ENCODE measurements at regions not wholly inside any gene's neighbourhood (a gene's known extent, or its start where the extent isn't known, plus 50 kb on each side); places are given as distances from the start of the nearest gene placed in this dataset.

DNA sequence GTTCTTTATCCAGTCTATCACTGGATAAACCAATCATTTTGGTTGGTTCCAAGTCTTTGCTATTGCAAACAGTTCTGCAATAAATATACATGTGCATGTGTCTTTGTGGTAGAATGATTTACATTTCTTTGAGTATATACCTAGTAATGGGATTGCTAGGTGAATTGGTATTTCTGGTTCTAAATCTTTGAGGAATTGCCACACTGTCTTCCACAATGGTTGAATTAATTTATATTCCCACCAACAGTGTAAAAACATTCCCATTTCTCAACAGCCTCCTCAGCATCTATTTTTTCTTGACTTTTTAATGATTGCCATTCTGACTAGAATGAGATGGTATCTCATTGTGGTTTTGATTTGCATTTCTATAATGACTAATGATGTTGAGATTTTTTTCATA, 791.7 kb upstream of the AGA start:
- ATAC-seq (no peak), DNase-seq (no peak)
- Histone ChIP-seq H3K27ac (ENCODE audit: low read length) (no peak overlapping the region), H3K27me3 (ENCODE audit: control insufficient read depth, insufficient read depth) (no peaks in the 10 kb centered on the region), H3K4me1 (ENCODE audit: control insufficient read depth, insufficient read depth, low read length) (no peaks in the 10 kb centered on the region), H3K4me3 (ENCODE audit: low read length) (no peak overlapping the region), H3K9me3 (ENCODE audit: control insufficient read depth, low read length) (no peaks in the 10 kb centered on the region)
- intact Hi-C loops (cut with DNase I) = no loop called here

DNA sequence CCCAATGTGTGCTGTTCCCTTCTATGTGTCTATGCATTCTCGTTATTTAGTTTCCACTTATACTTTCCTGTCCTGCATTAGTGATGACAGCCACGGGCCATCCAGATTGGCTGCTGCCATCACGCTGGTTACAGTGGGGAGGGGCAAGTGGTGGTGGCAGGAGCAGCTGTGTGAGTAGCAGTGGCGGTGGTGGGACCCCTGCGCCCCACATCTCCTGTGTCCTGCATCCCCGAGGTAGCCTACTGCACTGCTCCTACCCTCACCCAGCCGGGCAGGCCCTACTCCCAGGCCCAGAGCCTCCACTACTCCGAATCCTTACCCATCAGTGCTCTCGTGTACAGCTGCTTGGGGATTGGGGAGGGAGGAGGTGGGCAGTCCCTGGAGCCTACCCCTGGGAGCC, 798.7 kb upstream of the AGA start:
- DNase-seq (no peak), ATAC-seq (no peak)
- H3K27ac ChIP-seq (ENCODE audit: low read length) = no peak overlapping the region
- 84% methylated on average over 9 of the region's 9 CpGs for WGBS
- intact Hi-C loops (cut with DNase I) = no loop called here
- H3K4me1 ChIP-seq (ENCODE audit: control insufficient read depth, insufficient read depth, low read length) = no peaks in the 10 kb centered on the region
- no peaks in the 10 kb centered on the region for H3K27me3 ChIP-seq (ENCODE audit: control insufficient read depth, insufficient read depth)
- H3K4me3 ChIP-seq (ENCODE audit: low read length) = no peak overlapping the region
- H3K9me3 ChIP-seq (ENCODE audit: control insufficient read depth, low read length) = peaks cover 2% of the 10 kb centered on the region

DNA sequence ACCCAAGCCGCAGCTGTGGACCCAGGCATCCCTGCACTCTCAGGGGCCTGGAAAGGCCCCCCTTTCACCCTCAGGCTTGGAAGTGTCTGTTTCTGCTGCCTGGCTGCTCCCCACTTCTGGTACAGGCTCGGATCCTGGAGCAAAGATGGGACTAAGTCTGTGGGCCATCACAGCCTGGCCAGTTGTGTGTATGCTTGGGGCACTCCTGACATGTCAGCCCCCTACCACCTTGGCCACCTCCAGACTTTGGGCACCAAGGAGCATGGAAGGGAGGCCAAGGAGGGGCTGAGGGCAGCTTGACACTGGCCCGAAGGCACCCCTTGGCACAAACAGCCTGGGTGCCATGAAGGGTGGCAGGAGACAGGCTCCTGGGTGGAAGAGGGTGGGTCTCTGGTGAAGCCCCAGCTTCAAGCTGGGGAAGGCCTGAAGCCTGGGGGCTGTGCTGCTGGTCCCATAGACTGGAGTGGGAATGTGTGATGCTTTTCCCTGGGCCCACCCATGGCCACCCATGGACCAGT, 799.4 kb upstream of the AGA start:
- peaks cover 2% of the 10 kb centered on the region for H3K9me3 ChIP-seq (ENCODE audit: control insufficient read depth, low read length)
- intact Hi-C loops (cut with DNase I) = no loop called here
- DNase-seq = no peak
- H3K27me3 ChIP-seq (ENCODE audit: control insufficient read depth, insufficient read depth) = no peaks in the 10 kb centered on the region
- no peak overlapping the region for H3K4me3 ChIP-seq (ENCODE audit: low read length)
- H3K4me1 ChIP-seq (ENCODE audit: control insufficient read depth, insufficient read depth, low read length) = no peaks in the 10 kb centered on the region
- H3K27ac ChIP-seq (ENCODE audit: low read length) = no peak overlapping the region
- WGBS = 76% methylated on average over 3 of the region's 3 CpGs
- ATAC-seq = no peak

DNA sequence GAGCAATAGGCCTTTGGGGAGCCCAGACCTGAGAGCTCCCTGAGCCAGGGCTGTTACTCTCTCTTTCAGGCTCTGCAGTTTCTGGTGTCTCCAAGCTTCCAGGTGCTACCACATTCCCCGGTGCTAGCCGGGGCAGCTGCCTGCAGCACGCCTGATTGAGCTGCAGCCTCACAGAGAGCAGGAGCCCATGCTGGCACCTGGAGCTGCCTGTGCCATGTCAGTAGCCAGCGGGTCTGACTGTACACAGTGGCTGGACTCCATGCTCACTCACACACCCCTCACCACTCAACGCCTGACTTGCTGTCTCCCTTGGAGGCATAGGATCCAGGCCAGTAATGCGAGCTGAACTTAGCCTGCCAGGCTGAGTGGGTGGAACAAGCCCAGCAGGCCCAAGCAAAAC, 800.4 kb upstream of the AGA start:
- ATAC-seq (no peak), DNase-seq (no peak)
- Histone ChIP-seq H3K4me1 (ENCODE audit: control insufficient read depth, insufficient read depth, low read length) (no peaks in the 10 kb centered on the region), H3K27me3 (ENCODE audit: control insufficient read depth, insufficient read depth) (no peaks in the 10 kb centered on the region), H3K27ac (ENCODE audit: low read length) (no peak overlapping the region), H3K4me3 (ENCODE audit: low read length) (no peak overlapping the region), H3K9me3 (ENCODE audit: control insufficient read depth, low read length) (peaks cover 2% of the 10 kb centered on the region)
- intact Hi-C loops (cut with DNase I) = no loop called here
- 88% methylated on average over 6 of the region's 6 CpGs for WGBS

DNA sequence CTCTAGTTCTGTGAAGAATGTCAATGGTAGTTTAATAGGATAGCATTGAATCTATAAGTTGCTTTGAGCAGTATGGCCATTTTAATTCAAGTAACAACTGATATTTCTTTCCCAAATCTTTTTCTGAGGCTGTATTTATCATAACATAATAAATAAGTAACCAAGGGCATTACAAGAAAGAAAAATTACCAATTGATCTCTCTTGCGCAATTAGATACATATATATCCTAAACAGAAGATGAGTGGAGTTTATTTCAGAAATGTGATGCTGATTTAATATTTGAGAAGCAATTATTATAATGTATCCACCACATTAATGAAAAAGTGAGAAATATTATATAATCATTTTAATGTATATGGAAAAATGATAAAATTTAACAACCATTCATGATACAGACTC, 802.5 kb upstream of the AGA start:
- WGBS = 90% methylated on average over 1 of the region's 1 CpG

DNA sequence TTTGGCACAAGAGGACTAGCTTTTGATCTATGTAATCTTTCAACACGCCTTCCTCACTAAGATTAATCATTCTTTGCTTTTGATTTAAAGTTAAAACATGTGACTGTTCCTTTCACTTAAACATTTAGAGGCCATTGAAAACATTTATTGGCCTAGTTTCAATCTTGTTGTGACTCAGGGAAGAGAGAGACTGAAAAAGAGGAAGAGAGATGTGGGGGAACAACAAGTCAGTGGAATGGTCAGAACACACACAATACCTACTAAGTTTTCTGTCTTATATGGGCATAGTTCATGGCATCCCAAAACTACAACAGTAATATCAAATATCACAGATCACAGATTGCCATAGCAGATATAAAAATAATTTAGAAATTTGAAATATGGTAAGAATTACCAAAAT, 812.9 kb upstream of the AGA start:
- no peaks in the 10 kb centered on the region for H3K27me3 ChIP-seq (ENCODE audit: control insufficient read depth, insufficient read depth)
- intact Hi-C loops (cut with DNase I) = no loop called here
- DNase-seq (no peak), ATAC-seq (no peak)
- no peak overlapping the region for H3K27ac ChIP-seq (ENCODE audit: low read length)
- WGBS = 65% methylated on average over 1 of the region's 1 CpG
- H3K4me3 ChIP-seq (ENCODE audit: low read length) = no peak overlapping the region
- H3K9me3 ChIP-seq (ENCODE audit: control insufficient read depth, low read length) = no peaks in the 10 kb centered on the region
- H3K4me1 ChIP-seq (ENCODE audit: control insufficient read depth, insufficient read depth, low read length) = no peaks in the 10 kb centered on the region

More for the DNA sequence above, 802.5 kb upstream of the AGA start:
- Histone ChIP-seq H3K4me1 (ENCODE audit: control insufficient read depth, insufficient read depth, low read length) (no peaks in the 10 kb centered on the region), H3K27ac (ENCODE audit: low read length) (no peak overlapping the region), H3K9me3 (ENCODE audit: control insufficient read depth, low read length) (peaks cover 2% of the 10 kb centered on the region), H3K4me3 (ENCODE audit: low read length) (no peak overlapping the region), H3K27me3 (ENCODE audit: control insufficient read depth, insufficient read depth) (no peaks in the 10 kb centered on the region)
- ATAC-seq (no peak), DNase-seq (no peak)
- intact Hi-C loops (cut with DNase I) = no loop called here

DNA sequence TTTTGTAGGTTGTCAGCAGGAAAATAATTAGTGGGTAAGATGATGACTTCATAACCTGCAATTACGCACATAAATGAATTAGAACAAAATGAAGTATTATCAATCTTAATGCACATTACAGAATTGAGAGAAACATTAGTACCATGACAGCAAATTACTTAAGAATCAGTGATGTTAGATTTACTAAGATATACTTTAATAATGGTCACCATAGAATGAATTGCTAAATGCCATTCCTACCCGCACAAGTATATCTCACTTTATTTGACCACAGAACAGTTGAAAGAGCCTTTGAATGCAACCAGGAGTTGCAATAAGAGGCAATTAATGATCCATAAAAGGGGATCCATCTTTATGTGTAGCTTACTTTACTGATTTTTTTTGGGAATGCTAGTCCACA, 816.4 kb upstream of the AGA start:
- no peak overlapping the region for H3K4me3 ChIP-seq (ENCODE audit: low read length)
- DNase-seq = no peak
- ATAC-seq = no peak
- H3K27me3 ChIP-seq (ENCODE audit: control insufficient read depth, insufficient read depth) = no peaks in the 10 kb centered on the region
- no peak overlapping the region for H3K27ac ChIP-seq (ENCODE audit: low read length)
- intact Hi-C loops (cut with DNase I) = no loop called here
- H3K4me1 ChIP-seq (ENCODE audit: control insufficient read depth, insufficient read depth, low read length) = no peaks in the 10 kb centered on the region
- WGBS = 92% methylated on average over 2 of the region's 2 CpGs
- no peaks in the 10 kb centered on the region for H3K9me3 ChIP-seq (ENCODE audit: control insufficient read depth, low read length)

DNA sequence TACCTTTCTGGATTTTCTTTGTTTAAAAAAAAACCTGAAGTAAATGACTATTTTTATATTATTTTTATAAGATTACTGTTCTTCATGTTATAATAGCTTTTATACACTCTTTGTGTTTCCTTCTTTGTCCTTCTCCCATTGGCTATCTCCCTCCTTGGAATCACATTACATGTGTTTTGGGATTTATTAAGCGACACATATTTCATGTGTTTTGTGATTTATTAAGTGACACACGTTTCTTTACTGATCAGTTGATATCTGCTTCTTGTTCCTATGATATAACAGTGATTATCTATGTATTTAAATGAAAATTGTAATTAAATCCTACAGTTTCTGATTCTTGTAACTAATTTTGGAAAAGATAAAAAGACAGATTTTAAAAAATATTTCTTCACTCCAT, 817.3 kb upstream of the AGA start:
- no peaks in the 10 kb centered on the region for H3K9me3 ChIP-seq (ENCODE audit: control insufficient read depth, low read length)
- H3K27me3 ChIP-seq (ENCODE audit: control insufficient read depth, insufficient read depth) = no peaks in the 10 kb centered on the region
- H3K4me1 ChIP-seq (ENCODE audit: control insufficient read depth, insufficient read depth, low read length) = no peaks in the 10 kb centered on the region
- WGBS = 54% methylated on average over 2 of the region's 2 CpGs
- DNase-seq (no peak), ATAC-seq (no peak)
- no peak overlapping the region for H3K4me3 ChIP-seq (ENCODE audit: low read length)
- intact Hi-C loops (cut with DNase I) = no loop called here
- H3K27ac ChIP-seq (ENCODE audit: low read length) = no peak overlapping the region

DNA sequence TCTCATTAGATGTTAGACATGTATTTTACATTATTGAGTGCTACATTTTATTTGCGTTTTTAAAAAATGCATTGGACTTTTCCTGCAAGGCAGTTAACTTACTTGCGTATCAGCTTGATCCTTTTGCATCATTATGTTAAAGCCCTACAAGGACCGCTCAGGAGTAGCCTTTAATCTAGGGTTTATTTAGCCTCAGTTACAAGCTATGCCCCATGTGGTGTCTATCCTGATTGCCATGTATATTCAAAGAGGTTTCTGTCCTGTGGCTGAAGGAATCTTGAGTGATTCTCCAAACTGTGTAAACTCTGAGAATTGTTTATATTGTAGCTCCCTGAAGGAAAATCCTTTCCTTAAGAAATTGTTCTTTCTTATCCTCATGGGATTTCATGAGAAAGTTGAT, 821.8 kb upstream of the AGA start:
- Histone ChIP-seq H3K4me3 (ENCODE audit: low read length) (no peak overlapping the region), H3K27ac (ENCODE audit: low read length) (no peak overlapping the region), H3K27me3 (ENCODE audit: control insufficient read depth, insufficient read depth) (no peaks in the 10 kb centered on the region), H3K9me3 (ENCODE audit: control insufficient read depth, low read length) (no peaks in the 10 kb centered on the region), H3K4me1 (ENCODE audit: control insufficient read depth, insufficient read depth, low read length) (no peaks in the 10 kb centered on the region)
- DNase-seq (no peak), ATAC-seq (no peak)
- 89% methylated on average over 3 of the region's 3 CpGs for WGBS
- intact Hi-C loops (cut with DNase I) = no loop called here

DNA sequence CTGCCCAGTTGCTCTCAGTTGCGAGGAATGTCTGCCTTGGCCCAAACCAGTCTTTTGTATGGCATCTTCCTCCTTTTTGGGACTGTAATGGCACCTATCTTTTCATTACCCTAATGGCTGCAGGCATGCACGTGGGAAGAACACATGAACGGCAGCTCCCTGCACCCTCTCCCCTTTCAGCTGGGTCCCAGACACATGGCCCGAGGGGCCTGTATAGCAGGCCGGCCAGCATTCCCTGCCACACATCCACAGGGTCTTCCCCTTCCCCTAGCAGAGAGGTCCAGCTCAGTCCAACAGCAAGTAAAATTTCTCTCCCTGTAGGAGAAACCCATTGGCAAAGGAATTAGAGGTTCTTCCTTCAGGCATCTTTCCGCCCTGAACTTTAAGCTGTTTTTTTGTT, 829.1 kb upstream of the AGA start:
- intact Hi-C loops (cut with DNase I) = no loop called here
- no peak for ATAC-seq
- no peaks in the 10 kb centered on the region for H3K4me1 ChIP-seq (ENCODE audit: control insufficient read depth, insufficient read depth, low read length)
- whole genome bisulfite sequencing = 81% methylated on average over 6 of the region's 6 CpGs
- H3K9me3 ChIP-seq (ENCODE audit: control insufficient read depth, low read length) = no peaks in the 10 kb centered on the region
- DNase-seq = no peak
- no peaks in the 10 kb centered on the region for H3K27me3 ChIP-seq (ENCODE audit: control insufficient read depth, insufficient read depth)
- H3K27ac ChIP-seq (ENCODE audit: low read length) = no peak overlapping the region
- H3K4me3 ChIP-seq (ENCODE audit: low read length) = no peak overlapping the region

DNA sequence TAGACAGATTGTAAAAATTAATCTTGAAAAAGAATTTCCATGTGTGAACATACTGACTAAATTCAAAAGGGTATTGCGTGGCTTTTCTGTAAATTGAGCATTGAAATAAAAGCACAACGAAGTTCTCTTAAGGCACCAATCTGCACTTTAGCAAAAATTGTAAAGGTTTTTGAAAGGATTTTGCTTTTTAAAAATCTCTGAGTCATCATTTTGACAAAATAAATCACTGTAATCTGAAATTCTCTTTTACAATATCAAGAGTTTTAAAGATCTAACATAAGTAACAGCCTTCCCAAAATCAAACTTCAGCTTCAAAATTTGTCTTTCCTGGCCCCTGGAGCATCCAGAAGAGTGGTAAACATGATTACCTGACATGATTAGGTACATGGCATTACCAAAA, 830.9 kb upstream of the AGA start:
- 88% methylated on average over 2 of the region's 2 CpGs for WGBS
- Histone ChIP-seq H3K27me3 (ENCODE audit: control insufficient read depth, insufficient read depth) (no peaks in the 10 kb centered on the region), H3K9me3 (ENCODE audit: control insufficient read depth, low read length) (no peaks in the 10 kb centered on the region), H3K4me1 (ENCODE audit: control insufficient read depth, insufficient read depth, low read length) (no peaks in the 10 kb centered on the region), H3K27ac (ENCODE audit: low read length) (no peak overlapping the region), H3K4me3 (ENCODE audit: low read length) (no peak overlapping the region)
- no peak for DNase-seq
- intact Hi-C loops (cut with DNase I) = no loop called here
- ATAC-seq = no peak

DNA sequence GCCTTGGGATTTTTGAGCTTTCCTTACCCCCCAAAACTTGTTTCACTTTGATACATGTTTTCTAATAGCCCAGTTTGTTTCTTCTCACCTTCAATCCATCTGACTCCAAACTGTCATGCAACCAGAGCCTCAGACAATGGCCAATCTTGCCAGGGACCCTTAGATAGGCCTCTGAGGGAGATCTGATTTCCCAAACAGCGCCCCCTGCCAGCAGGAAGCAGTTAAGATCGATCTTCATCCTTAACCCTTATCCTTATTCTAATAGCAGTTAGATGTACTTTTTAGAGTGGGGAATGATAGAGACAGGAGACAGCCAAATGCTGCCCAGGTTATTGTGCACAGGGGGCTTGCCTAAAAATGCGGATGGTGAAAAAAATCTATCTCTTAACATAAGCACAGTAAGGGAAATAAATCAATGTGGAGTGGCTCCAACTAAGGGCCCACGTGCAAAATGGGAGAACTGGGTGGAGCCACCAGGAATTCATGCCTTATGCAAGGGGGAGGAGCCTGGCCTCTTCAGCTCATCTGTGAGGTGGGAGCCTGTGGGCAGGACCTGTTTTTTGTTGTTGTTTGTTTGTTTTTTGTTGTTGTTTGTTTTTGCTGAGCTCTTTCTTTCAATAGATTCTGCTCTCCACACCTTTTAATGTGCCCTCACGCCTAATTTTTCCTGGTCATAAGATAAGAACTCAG, 833.6 kb upstream of the AGA start:
- no peak for DNase-seq
- Histone ChIP-seq H3K27ac (ENCODE audit: low read length) (no peak overlapping the region), H3K9me3 (ENCODE audit: control insufficient read depth, low read length) (no peaks in the 10 kb centered on the region), H3K27me3 (ENCODE audit: control insufficient read depth, insufficient read depth) (no peaks in the 10 kb centered on the region), H3K4me3 (ENCODE audit: low read length) (no peak overlapping the region), H3K4me1 (ENCODE audit: control insufficient read depth, insufficient read depth, low read length) (no peaks in the 10 kb centered on the region)
- intact Hi-C loops (cut with DNase I) = no loop called here
- ATAC-seq = no peak
- WGBS = 60% methylated on average over 5 of the region's 5 CpGs
